ENCODE measurements at regions not wholly inside any gene's neighbourhood (a gene's known extent, or its start where the extent isn't known, plus 50 kb on each side); places are given as distances from the start of the nearest gene placed in this dataset.

DNA sequence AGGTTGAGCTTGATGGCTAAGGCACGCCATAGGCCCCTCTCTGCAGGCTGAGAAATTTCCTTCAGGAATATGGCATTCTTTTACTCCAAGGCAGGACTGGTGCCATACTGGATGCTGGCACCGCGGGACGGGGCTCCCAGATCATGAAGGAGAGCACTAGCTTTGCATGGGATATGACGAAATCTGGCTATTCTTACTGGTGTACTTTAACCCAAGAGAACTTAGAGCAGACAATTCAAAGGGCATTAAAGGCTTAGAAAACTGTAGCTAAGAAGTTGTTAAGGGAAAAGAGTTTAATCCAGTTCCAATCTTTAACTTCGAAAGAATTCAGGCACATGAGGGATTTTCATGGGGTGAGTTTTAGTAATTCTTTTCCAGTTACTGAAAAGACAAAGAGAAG is 204.4 kb upstream of the ESRRG start:
- no peak for DNase-seq (ENCODE audit: low read depth in 2 of 2)
- H3K4me3 ChIP-seq (replicated peaks in 1 of 2; ENCODE audit: low read depth in 2 of 2, low read length in 2 of 2) = no peak overlapping the region
- TF ChIP-seq CTCF (IDR thresholded peaks at IDR 0.05; ENCODE audit: low read depth, low read length) = no peak

- DNase-seq (ENCODE audit: low read depth in 2 of 2) = no peak
- no peak for TF ChIP-seq CTCF (IDR thresholded peaks at IDR 0.05; ENCODE audit: low read depth, low read length)
- no peak overlapping the region for H3K4me3 ChIP-seq (replicated peaks in 1 of 2; ENCODE audit: low read depth in 2 of 2, low read length in 2 of 2)
Observed at GRCh38 chr1:216926720-216927510, 203.7 kb upstream of the ESRRG start.

DNA sequence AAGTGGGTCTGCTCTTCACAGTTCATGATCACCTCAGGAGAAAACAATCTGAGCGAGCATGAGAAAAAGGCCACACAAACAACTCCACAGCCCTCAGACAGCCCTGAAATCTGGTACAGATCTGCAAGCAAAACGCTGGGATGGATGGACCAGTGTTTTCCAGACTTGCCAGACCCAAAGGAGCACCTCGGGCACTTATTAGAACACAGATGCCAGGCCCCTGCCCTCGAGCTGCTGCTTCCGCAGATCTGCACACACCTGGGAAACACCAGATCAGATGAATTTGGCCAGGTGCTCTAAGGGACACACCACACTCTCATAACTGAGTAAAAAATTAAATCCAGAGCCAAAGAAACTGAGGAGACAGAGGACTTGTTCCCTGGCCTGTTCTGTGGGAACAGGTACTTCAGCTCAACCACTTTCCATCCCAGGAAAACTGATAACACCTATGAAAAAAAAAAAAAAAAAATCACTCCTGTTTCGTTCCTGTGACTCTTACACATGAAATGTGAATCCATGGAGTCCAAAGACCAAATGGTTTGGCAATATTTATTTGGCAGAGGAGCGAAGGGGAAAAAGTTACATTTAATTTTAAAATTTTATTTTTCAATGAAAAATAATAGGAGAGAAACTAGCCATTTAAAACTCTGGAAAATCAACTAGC is 202.9 kb upstream of the ESRRG start:
- H3K4me3 ChIP-seq (replicated peaks in 1 of 2; ENCODE audit: low read depth in 2 of 2, low read length in 2 of 2) = no peak overlapping the region
- TF ChIP-seq CTCF (IDR thresholded peaks at IDR 0.05; ENCODE audit: low read depth, low read length) = no peak
- no peak for DNase-seq (ENCODE audit: low read depth in 2 of 2)

- TF ChIP-seq CTCF (IDR thresholded peaks at IDR 0.05; ENCODE audit: low read depth, low read length) = no peak
- DNase-seq (ENCODE audit: low read depth in 2 of 2) = no peak
- no peak overlapping the region for H3K4me3 ChIP-seq (replicated peaks in 1 of 2; ENCODE audit: low read depth in 2 of 2, low read length in 2 of 2)
Observed at GRCh38 chr1:216924732-216925131, 201.5 kb upstream of the ESRRG start.

- no peak for TF ChIP-seq CTCF (IDR thresholded peaks at IDR 0.05; ENCODE audit: low read depth, low read length)
- DNase-seq (ENCODE audit: low read depth in 2 of 2) = no peak
- no peak overlapping the region for H3K4me3 ChIP-seq (replicated peaks in 1 of 2; ENCODE audit: low read depth in 2 of 2, low read length in 2 of 2)
Observed at GRCh38 chr1:216923601-216924000, 200.4 kb upstream of the ESRRG start.

DNA sequence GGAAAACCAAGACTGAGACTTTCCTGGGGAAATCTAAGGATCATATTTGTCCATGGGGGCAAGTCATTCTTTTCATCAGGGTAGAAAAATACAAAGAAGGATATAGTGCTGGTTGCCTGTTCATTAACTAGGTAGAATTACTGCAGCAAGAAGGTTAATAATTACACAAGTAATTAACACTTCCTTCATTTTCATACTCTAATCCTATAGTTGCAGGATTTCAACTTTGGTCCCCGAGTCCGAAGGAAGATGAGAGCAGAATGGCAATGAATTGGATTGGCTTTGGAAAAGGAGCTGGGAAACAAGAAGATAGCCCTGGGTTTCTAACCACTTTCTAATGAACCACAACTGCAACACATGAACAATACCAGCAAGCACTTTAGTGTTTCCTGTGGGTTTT is 199.2 kb upstream of the ESRRG start:
- TF ChIP-seq CTCF (IDR thresholded peaks at IDR 0.05; ENCODE audit: low read depth, low read length) = no peak
- DNase-seq (ENCODE audit: low read depth in 2 of 2) = no peak
- no peak overlapping the region for H3K4me3 ChIP-seq (replicated peaks in 1 of 2; ENCODE audit: low read depth in 2 of 2, low read length in 2 of 2)

Measured in cardiac fibroblast (primary cell).